ENCODE measurements at regions not wholly inside any gene's neighbourhood (a gene's known extent, or its start where the extent isn't known, plus 50 kb on each side); places are given as distances from the start of the nearest gene placed in this dataset.

DNA sequence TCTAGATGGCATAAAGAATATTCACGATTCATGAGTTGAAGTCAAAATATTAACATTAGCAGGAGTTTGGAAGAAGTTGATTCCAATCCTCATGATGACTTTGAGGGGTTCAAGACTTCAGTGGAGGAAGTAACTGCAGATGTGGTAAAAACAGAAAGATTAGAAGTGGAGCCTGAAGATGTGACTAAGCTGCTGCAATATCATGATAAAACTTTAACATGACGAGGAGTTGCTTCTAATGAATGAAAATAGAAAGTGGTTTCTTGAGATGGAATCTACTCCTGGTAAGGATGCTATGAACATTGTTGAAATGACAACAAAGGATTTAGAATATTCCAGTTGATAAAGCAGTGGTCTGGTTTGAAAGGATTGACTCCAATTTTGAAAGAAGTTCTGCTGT lies 70.1 kb upstream of the TMLHE start:
- no peak for DNase-seq

GRCh38 chrX:155679715-155680114 lies 67.0 kb upstream of the TMLHE start:
- DNase-seq = no peak

DNA sequence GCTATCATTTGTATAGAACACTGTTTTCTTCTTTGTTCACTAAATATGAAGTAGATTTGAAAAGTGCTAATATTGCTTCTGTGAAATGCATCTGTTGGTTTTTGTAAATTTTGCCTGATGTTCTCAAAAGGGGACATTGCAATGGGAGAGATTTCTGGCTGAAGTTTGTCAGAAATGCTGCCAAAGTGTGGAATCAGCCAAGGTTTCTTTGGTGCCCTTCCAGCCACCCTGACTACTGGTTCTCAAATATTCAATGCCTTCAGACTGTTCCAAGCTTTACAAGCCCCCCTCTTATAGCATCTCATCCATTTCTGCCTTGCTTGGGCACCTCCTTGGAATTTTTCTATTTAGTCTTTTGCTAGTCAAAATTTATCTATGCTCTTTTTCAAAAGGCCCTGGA lies 60.6 kb upstream of the TMLHE start:
- DNase-seq = no peak

- no peak for DNase-seq
Measured at GRCh38 chrX:155666741-155667140, 54.0 kb upstream of the TMLHE start.
